ENCODE measurements at regions not wholly inside any gene's neighbourhood (a gene's known extent, or its start where the extent isn't known, plus 50 kb on each side); places are given as distances from the start of the nearest gene placed in this dataset.

DNA sequence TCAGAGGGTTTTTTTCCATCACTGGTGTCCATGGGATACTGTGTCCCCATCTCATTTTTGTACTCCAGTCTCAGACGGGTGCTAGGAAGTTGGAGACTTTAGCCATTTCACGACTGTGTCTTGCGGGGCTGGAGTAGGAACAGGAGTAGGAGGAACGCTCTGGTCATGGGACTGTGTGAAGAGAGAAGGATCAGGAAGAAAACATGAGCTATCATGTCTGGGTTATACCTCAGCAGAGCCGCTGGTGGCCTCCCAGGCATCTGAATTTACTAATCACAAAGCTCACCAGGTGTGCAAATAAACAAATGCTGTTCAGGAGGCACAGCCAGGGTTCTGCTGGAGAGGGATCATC lies 225.4 kb downstream of the SEC14L1 start:
- Histone ChIP-seq H3K27me3 (no peaks in the 10 kb centered on the region), H3K4me3 (ENCODE audit: low read depth in 1 of 2, low read length in 1 of 2) (no peak overlapping the region), H3K4me1 (ENCODE audit: control insufficient read depth in 1 of 2, insufficient read depth in 1 of 2, low read depth in 1 of 2, low read length in 1 of 2) (peaks cover 5 to 11% of the 10 kb centered on the region in 2 experiments), H3K27ac (no peak overlapping the region), H3K9me3 (no peaks in the 10 kb centered on the region), H3K36me3 (no peaks in the 10 kb centered on the region)
- TF ChIP-seq, protein P1, sequence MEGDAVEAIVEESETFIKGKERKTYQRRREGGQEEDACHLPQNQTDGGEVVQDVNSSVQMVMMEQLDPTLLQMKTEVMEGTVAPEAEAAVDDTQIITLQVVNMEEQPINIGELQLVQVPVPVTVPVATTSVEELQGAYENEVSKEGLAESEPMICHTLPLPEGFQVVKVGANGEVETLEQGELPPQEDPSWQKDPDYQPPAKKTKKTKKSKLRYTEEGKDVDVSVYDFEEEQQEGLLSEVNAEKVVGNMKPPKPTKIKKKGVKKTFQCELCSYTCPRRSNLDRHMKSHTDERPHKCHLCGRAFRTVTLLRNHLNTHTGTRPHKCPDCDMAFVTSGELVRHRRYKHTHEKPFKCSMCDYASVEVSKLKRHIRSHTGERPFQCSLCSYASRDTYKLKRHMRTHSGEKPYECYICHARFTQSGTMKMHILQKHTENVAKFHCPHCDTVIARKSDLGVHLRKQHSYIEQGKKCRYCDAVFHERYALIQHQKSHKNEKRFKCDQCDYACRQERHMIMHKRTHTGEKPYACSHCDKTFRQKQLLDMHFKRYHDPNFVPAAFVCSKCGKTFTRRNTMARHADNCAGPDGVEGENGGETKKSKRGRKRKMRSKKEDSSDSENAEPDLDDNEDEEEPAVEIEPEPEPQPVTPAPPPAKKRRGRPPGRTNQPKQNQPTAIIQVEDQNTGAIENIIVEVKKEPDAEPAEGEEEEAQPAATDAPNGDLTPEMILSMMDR (IDR thresholded peaks at IDR 0.05): no peak

DNA sequence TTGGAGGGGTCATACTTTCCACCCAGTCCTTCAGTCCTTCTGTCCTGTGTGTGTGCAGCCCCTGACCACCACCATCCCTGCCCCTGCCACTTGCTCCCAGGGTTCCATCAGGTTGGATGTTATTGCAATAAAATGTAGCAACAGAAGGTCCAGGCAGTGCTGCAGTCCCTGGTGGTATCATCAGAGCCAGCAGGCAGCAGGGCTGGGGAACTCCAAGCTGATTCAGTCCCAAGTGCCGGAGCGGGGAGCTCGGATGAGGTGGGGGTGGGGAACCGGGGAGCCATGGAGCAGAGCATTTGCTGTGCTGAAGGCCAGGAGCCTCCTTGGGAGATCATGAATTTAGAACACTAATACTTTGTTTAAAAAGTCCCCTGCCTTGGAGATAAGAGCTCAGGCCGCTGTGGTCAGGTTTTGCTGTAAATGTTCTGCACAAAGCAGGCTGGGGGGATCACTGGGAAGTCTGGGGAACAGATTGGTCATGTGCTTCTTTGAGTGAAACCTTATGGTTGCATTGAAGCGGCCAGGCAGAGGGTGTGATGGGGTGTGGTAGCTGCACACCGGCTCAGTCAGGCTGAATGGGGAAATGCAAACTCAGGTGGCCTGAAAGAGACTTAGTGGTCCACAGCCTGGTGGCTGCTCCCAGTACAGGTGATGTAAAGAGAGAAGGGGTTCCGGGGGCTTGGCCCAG lies 225.9 kb downstream of the SEC14L1 start:
- TF ChIP-seq, protein P1 (IDR thresholded peaks at IDR 0.05): no peak
- Histone ChIP-seq H3K27ac (no peak overlapping the region), H3K36me3 (no peaks in the 10 kb centered on the region), H3K4me1 (ENCODE audit: control insufficient read depth in 1 of 2, insufficient read depth in 1 of 2, low read depth in 1 of 2, low read length in 1 of 2) (peaks cover 8 to 16% of the 10 kb centered on the region in 2 experiments), H3K9me3 (no peaks in the 10 kb centered on the region), H3K4me3 (ENCODE audit: low read depth in 1 of 2, low read length in 1 of 2) (no peak overlapping the region), H3K27me3 (no peaks in the 10 kb centered on the region)

DNA sequence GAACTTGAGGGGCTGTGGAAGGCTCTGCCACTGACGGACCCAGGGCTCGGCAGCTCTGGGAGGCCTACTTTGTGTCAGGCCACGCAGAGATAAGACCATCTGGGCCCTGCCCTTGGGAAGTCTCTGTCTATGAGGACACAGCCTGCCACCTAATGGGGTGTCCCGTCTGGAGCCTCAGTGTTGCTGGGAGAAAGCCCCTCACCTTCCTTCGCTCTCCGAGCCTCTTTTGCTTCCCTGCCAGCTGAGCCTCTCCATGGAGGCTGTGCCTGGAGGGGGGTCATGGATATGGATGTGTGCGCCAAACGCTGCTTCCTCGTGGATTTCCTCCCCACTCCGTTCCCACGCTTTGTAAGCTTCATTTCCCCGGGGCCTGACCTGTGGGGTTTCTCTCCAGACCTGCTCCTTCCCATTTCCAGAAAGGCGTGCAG lies 228.8 kb downstream of the SEC14L1 start:
- H3K9me3 ChIP-seq: no peaks in the 10 kb centered on the region
- TF ChIP-seq, protein P1 (IDR thresholded peaks at IDR 0.05): no peak
- no peaks in the 10 kb centered on the region for H3K36me3 ChIP-seq
- H3K27ac ChIP-seq: no peak overlapping the region
- no peak overlapping the region for H3K4me3 ChIP-seq (ENCODE audit: low read depth in 1 of 2, low read length in 1 of 2)
- H3K4me1 ChIP-seq (ENCODE audit: control insufficient read depth in 1 of 2, insufficient read depth in 1 of 2, low read depth in 1 of 2, low read length in 1 of 2): peaks cover 20 to 21% of the 10 kb centered on the region in 2 experiments
- no peaks in the 10 kb centered on the region for H3K27me3 ChIP-seq

DNA sequence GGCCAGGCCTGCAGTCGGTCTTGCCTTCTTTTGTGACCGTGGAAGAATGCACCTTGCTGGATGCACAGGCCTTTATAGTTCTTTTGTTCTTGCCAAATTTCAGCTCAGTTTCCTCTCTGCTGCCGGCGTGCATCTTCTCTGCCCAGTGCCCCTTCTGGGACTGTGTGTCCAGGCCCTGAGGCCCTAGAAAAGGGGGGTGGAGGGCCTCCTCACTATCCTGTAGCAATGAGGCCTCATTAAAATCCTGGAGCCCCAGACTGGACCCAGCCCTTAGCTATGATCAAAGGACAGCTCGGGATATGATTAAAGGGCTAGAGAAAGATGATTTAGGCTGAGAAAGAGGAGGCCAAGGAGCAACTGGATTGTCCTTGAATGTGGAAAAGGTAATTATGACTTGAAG lies 229.8 kb downstream of the SEC14L1 start:
- no peaks in the 10 kb centered on the region for H3K27me3 ChIP-seq
- H3K27ac ChIP-seq: no peak overlapping the region

DNA sequence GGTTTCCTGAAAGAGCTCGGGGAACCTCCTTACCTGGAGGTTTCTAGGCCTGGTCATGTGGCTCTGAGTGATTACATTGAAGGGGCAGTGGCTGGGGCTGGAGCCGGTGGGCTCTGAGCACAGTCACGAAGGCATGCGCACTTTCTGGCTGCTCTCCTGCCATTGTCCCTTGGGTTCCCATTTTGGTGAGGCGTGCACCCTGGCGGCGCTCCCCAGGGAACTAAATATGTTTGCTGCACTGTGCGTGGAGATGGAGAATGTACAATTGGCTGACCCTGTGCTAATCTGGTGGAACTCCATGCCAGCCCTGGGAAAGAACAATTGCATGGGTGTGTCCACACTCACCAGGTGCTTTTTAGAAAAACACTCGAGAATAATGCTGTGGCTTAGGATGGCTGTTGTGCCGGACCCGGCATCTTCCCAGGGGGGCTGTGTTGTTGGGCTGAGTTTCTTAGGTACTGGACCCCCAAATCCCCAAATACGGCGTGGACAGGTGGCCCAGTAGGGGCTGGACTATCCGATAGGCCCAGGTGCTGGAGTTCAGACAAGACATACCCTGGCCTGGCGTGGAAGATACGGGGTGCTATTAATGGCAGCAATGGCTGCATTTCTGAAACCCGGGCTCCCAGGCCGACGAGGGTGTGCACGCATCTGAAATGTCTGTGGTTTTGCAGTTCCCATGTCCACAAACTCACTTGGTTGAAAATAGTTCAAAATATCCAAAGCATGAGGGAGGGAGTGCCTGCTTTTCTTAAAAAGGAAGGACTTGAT lies 230.5 kb downstream of the SEC14L1 start:
- peak overlapping the region; percentile 91 for H3K27ac ChIP-seq
- H3K4me3 ChIP-seq (ENCODE audit: low read depth in 1 of 2, low read length in 1 of 2): no peak overlapping the region
- peaks cover 38 to 39% of the 10 kb centered on the region in 2 experiments for H3K4me1 ChIP-seq (ENCODE audit: control insufficient read depth in 1 of 2, insufficient read depth in 1 of 2, low read depth in 1 of 2, low read length in 1 of 2)
- TF ChIP-seq, protein P1 (IDR thresholded peaks at IDR 0.05): no peak
- no peaks in the 10 kb centered on the region for H3K27me3 ChIP-seq
- no peaks in the 10 kb centered on the region for H3K36me3 ChIP-seq
- no peaks in the 10 kb centered on the region for H3K9me3 ChIP-seq

More for the DNA sequence above, 229.8 kb downstream of the SEC14L1 start:
- Histone ChIP-seq H3K36me3 (no peaks in the 10 kb centered on the region), H3K9me3 (no peaks in the 10 kb centered on the region), H3K4me1 (ENCODE audit: control insufficient read depth in 1 of 2, insufficient read depth in 1 of 2, low read depth in 1 of 2, low read length in 1 of 2) (peaks cover 31 to 32% of the 10 kb centered on the region in 2 experiments), H3K4me3 (ENCODE audit: low read depth in 1 of 2, low read length in 1 of 2) (no peak overlapping the region)
- TF ChIP-seq, protein P1 (IDR thresholded peaks at IDR 0.05): no peak

Data from neutrophil (primary cell).